Non-pigmented ciliary epithelial cell (primary cell): ENCODE measurements at regions not wholly inside any gene's neighbourhood (a gene's known extent, or its start where the extent isn't known, plus 50 kb on each side); places are given as distances from the start of the nearest gene placed in this dataset.
"Not testable (repeated sequence)": the region's sequence is repeated elsewhere in the genome, so short reads cannot be mapped to it uniquely, and the experiment has no call there.

Source experiments
- DNase-seq: peaks from one replicate; pipeline ENCODE4 v3.0.0-alpha.2; 2010; ENCODE audit warnings: low read depth

DNA sequence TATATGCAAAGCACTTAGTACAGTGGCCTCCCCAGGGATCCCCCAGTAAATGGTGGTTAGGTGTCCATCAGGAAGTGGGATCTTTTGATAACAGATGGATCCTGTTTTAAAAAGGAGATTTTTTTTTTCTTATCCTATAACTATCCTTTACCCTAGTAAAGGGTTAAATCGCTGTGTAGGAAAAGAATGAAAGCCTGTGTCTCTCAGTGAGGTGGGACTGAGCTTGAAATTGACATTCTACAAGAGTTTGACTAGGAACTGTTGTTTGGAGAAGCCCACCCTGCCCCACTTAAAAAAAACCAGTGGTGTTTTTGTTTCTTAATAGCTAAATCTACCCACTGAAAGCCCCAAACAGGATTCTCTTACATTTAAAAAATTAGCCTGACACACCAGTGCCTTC lies 112.2 kb upstream of the EGLN3 start:
- no peak for DNase-seq

DNA sequence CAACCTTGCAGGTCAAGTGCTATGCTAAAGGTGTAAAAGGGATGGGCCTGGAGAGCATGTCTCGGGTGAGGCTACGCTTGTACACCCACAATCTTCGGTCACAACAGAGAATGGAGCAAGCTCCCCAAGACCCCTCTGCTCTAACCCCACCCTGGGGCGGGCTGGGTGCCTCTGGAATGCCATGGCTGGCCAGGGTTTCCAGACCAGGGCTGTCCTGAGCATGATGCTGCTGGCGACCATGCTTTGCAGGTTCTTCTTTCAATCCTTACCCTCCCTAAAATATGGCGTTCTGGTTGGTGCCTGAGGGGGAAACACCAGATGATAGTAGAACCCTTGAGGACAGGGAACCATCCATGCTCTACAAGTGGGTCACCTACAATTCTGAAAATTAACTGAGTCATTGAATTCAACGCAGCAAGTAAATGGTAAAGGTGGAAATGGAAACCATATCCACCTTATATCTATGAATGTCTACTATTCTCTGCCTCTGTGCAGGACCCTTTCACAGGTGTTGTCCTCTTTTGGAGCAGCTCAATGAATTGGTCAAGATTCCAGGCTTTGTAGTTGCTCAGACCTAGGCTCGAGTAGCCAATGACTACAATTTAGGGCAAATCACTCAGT lies 111.6 kb upstream of the EGLN3 start:
- DNase-seq: no peak

DNA sequence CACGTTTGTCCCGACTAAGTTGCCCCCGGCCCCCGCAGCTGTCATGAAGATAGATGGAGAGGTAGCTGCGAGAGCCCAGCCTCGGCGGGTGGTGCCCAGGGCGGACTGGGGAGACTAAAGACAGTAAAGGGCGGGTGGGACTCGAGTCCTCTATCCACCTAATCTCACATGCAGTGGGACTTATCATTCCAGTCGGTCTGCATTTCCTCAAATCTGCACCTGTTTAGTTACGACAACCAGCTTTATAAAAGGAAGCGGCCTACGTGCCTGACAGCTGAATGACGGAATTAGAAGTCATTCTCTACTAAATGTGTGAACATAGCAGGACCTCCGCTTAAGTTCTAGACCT lies 109.8 kb upstream of the EGLN3 start:
- DNase-seq: no peak

GRCh38 chr14:34059925-34060650 lies 109.2 kb upstream of the EGLN3 start:
- no peak for DNase-seq

- DNase-seq: no peak
Observed at GRCh38 chr14:34059037-34059924, 108.4 kb upstream of the EGLN3 start.

GRCh38 chr14:34058510-34058909 lies 107.6 kb upstream of the EGLN3 start:
- DNase-seq: no peak

DNA sequence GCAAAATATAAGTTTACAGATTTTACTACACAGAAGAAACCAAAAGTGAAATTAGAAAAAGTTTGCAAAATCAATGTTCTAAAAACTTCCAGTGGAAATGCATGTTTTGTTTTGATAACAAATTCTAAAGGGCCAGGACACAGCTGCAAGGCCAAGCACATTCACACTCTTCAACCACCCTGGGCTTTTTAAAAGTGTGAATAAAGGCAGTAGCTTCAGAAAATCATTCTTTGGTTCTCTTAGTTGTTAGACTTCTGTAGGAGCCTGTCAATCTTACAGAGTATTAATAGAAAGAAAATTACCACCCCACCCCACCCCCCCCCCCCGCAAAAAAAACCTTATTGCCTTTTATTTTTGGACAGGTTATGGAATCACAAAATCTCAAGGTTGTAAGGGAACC lies 105.2 kb upstream of the EGLN3 start:
- DNase-seq: no peak

DNA sequence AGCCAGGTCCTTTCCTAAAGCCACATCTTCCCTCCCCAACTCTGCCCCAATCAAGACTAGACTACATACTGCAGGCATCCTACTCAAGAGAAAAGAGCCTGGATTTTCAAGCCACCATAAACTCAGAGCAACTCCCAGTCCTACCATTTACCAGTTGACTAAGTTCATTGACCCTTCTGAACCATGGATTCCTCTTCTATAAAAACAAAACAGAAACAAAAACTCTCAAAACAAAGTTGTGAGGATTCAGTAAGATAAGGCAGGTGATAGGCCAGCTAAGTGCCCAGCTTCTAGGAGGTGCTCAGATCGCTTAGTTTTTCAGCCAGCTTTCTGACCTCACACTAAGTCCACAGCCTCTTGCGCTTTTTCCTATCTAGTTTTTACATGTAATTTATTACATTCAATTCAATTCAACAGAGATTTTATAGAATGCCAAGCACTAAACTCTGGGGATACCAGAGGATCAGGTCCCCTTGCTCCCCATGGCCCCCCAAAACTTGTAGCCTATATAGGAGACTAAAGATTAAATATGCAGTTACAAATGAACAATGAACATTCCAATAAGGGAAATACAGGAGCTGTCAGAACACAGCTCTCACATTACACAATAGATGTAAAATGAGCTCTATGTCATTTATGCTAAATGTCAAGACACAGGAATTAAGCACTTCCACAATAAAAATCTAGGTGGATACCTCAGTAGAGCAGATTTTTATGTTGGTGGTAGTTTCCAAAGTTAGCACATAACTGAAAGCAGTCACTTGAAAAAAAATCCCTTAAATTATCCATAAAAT lies 104.5 kb upstream of the EGLN3 start:
- no peak for DNase-seq

- DNase-seq: no peak
Observed at GRCh38 chr14:34053666-34054065, 102.8 kb upstream of the EGLN3 start.

GRCh38 chr14:34052658-34053014 lies 101.8 kb upstream of the EGLN3 start:
- DNase-seq: no peak

DNA sequence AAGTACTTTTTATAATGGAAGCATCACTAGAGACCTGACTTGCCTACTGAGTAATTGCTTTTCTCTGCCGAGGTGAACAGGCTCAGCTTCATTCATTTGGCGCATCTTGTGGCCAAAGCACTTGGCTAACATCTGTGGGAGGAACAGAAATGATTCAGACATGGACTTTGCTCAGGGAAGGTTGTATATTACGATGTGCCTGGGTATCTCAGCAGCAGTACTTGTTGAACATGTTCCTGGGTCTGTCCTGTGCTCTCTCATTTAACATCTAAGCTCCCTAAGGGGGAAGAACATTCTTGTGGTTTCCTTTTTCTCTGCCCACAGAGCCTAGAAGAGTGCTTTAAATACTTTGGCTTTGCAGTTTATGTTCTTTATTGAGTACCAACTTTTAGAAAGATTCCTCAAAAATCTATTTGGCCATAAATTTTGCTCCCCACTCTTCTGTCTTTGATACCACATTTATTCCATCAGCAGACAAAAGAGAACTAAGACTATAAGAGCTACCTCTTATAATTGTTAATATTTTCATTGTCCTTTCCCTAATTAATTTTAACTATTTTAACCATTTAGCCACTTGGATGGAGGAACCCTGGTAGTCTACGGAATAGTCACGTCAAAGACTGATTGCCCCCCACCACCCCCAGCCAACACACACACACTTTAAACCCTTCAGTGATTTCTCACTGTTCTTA lies 101.2 kb upstream of the EGLN3 start:
- peak; percentile 48 for DNase-seq

DNA sequence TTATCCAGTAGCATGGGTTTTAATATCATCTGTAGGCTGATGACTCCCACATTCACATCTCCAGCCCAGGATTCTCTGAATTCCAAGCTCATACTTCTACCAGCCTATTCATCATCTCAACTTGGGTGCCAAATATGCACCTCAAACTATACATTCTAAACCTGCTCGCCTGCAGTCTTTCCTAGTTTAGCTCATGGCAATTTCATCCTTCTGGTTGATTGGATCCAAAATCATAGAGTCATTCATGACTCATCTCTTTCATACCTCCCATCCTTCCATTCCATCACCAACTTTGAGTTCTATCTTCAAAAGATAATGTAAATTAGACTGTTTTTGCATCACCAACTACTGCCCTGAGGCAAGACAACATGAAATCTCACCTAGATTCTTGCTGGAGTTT lies 99.7 kb upstream of the EGLN3 start:
- DNase-seq: no peak

GRCh38 chr14:34049790-34050189 lies 98.9 kb upstream of the EGLN3 start:
- no peak for DNase-seq

DNA sequence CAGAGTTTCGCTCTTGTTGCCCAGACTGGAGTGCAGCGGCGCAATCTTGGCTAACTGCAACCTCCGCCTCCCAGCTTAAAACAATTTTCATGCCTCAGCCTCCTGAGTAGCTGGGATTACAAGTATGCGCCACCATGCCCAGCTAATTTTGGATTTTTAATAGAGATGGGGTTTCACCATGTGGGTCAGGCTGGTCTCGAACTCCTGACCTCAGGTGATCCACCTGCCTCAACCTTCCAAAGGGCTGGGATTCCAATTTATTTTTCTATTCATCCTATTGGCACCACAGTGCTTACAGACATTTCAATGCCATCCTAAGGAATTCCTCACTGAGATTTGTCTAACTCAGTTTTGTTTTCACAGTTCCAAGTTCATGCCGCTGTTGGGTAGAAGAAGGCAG lies 98.3 kb upstream of the EGLN3 start:
- DNase-seq: not testable (repeated sequence)

- no peak for DNase-seq
Observed at GRCh38 chr14:34046799-34047520, 96.1 kb upstream of the EGLN3 start.

- no peak for DNase-seq
Observed at GRCh38 chr14:34044666-34045306, 93.9 kb upstream of the EGLN3 start.

DNA sequence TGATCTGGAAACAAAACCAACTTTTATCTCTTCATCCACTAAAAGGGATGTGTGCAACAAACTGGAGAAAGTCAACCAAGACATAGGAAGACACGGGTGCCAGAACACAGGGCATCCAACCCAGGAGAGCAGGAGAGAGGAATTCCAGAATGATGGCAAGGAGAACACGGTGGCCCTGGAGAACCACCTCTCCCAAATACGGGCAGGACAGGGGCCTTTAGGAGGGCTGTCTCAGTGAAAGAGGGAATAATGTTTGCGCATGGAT lies 93.4 kb upstream of the EGLN3 start:
- no peak for DNase-seq

- DNase-seq: no peak
Observed at GRCh38 chr14:34043627-34044372, 92.9 kb upstream of the EGLN3 start.

GRCh38 chr14:34041220-34041619 lies 90.3 kb upstream of the EGLN3 start:
- no peak for DNase-seq

DNA sequence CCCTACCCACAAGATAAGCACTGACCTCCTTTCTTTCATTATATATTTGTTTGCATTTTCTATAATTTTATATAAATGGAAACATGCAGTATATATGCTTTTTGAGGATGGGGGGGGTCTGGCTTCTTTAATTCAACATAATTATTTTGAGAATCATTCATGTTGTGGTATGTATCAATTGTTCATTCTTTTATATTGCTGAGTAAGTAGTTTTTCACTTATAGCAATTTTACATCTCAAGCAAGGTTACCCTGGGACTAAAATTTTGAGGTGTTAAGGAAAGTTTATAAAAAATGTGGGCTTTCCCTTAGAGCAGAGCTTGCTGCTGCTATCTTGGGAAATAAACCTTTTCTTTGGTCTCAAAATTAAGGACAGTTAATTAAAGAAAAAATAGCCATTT lies 89.9 kb upstream of the EGLN3 start:
- DNase-seq: no peak
